SK-N-SH treated with all-trans-retinoic acid at 6 μM for 48 hours (cell line): ENCODE measurements at regions not wholly inside any gene's neighbourhood (a gene's known extent, or its start where the extent isn't known, plus 50 kb on each side); places are given as distances from the start of the nearest gene placed in this dataset.

ENCODE experiments used
- ATAC-seq: fragments of 200-7000 bp; cut with Tn5 transposase; 3 replicates; pipeline ENCODE4 v1.9.1; 2020; ENCODE audit warnings: mild to moderate bottlenecking, moderate library complexity
- ARNTL ChIP-seq: fragments of 450-650 bp; formaldehyde crosslinking; IDR thresholded peaks from 2 replicates; pipeline ENCODE4 v1.5.0; 2020; ENCODE audit warnings: low read depth, mild to moderate bottlenecking, moderate library complexity, borderline replicate concordance
- BACH2 ChIP-seq: fragments of 250-450 bp; sonication (Bioruptor Pico); IDR thresholded peaks from 2 replicates; pipeline ENCODE4 v1.9.0; 2021; ENCODE audit warnings: mild to moderate bottlenecking, borderline replicate concordance
- CSDC2 ChIP-seq: fragments of 250-450 bp; sonication (Bioruptor Pico); IDR thresholded peaks from 2 replicates; pipeline ENCODE4 v1.5.0; 2020; ENCODE audit warnings: mild to moderate bottlenecking, moderate library complexity
- ESRRG ChIP-seq: fragments of 250-450 bp; sonication (Bioruptor Pico); IDR thresholded peaks from 2 replicates; pipeline ENCODE4 v1.6.1; 2021; ENCODE audit warnings: mild to moderate bottlenecking
- GLIS3 ChIP-seq: fragments of 250-450 bp; sonication (Bioruptor Pico); IDR thresholded peaks from 2 replicates; pipeline ENCODE4 v1.5.0; 2020; ENCODE audit warnings: mild to moderate bottlenecking, moderate library complexity
- ISL1 ChIP-seq: fragments of 250-450 bp; sonication (Bioruptor Pico); IDR thresholded peaks from 2 replicates; pipeline ENCODE4 v2.1.2; 2022; ENCODE audit warnings: mild to moderate bottlenecking, moderate library complexity
- OSR1 ChIP-seq: fragments of 250-450 bp; sonication (Bioruptor Pico); IDR thresholded peaks from 2 replicates; pipeline ENCODE4 v1.8.0; 2022; ENCODE audit warnings: moderate library complexity, mild to moderate bottlenecking, inconsistent platforms
- PPARA ChIP-seq: fragments of 250-450 bp; sonication (Bioruptor Pico); IDR thresholded peaks from 2 replicates; pipeline ENCODE4 v1.5.0; 2020; ENCODE audit warnings: mild to moderate bottlenecking, borderline replicate concordance
- RARB ChIP-seq: fragments of 250-450 bp; sonication (Bioruptor Pico); IDR thresholded peaks from 2 replicates; pipeline ENCODE4 v1.8.0; 2021; ENCODE audit warnings: mild to moderate bottlenecking, moderate library complexity
- SNAI2 ChIP-seq: fragments of 250-450 bp; sonication (Bioruptor Pico); IDR thresholded peaks from 2 replicates; pipeline ENCODE4 v1.5.0; 2020; ENCODE audit warnings: mild to moderate bottlenecking, moderate library complexity
- TCF4 ChIP-seq: fragments of 250-450 bp; sonication (Bioruptor Pico); IDR thresholded peaks from 2 replicates; pipeline ENCODE4 v1.8.0; 2021; ENCODE audit warnings: mild to moderate bottlenecking, moderate library complexity, borderline replicate concordance
- TOX ChIP-seq: fragments of 250-450 bp; sonication (Bioruptor Pico); IDR thresholded peaks from 2 replicates; pipeline ENCODE4 v1.8.0; 2021; ENCODE audit warnings: mild to moderate bottlenecking, moderate library complexity, borderline replicate concordance
- ZC3H10 ChIP-seq: fragments of 250-450 bp; sonication (Bioruptor Pico); IDR thresholded peaks from 2 replicates; pipeline ENCODE4 v1.5.1; 2021; ENCODE audit warnings: mild to moderate bottlenecking, moderate library complexity
- ZFP3 ChIP-seq: fragments of 250-450 bp; sonication (Bioruptor Pico); IDR thresholded peaks from 2 replicates; pipeline ENCODE4 v1.5.0; 2020; ENCODE audit warnings: mild to moderate bottlenecking, moderate library complexity
- ZNF565 ChIP-seq: fragments of 450-650 bp; formaldehyde crosslinking; conservative IDR thresholded peaks from 2 replicates; pipeline ENCODE4 v1.5.0; 2020; ENCODE audit warnings: low read depth, mild to moderate bottlenecking, moderate library complexity
- ZNF70 ChIP-seq: fragments of 450-650 bp; formaldehyde crosslinking; IDR thresholded peaks from 2 replicates; pipeline ENCODE4 v1.5.0; 2020; ENCODE audit warnings: mild to moderate bottlenecking, moderate library complexity
- ZNF8 ChIP-seq: fragments of 450-650 bp; formaldehyde crosslinking; IDR thresholded peaks from 2 replicates; pipeline ENCODE4 v1.5.0; 2020; ENCODE audit warnings: mild to moderate bottlenecking, moderate library complexity
- TF ChIP-seq, protein P1 (sequence below): fragments of 250-450 bp; sonication (Bioruptor Pico); IDR thresholded peaks from 2 replicates; pipeline ENCODE4 v1.5.1; 2020; ENCODE audit warnings: low read depth, mild to moderate bottlenecking, moderate library complexity
- TF ChIP-seq, protein P2 (sequence below): fragments of 250-450 bp; sonication (Bioruptor Pico); IDR thresholded peaks from 2 replicates; pipeline ENCODE4 v1.8.0; 2021; ENCODE audit warnings: low read depth, mild to moderate bottlenecking, moderate library complexity, borderline replicate concordance
- TF ChIP-seq, protein P3 (sequence below): fragments of 250-450 bp; sonication (Bioruptor Pico); IDR thresholded peaks from 2 replicates; pipeline ENCODE4 v1.5.0; 2020; ENCODE audit warnings: mild to moderate bottlenecking, moderate library complexity
- TF ChIP-seq, protein P4 (sequence below): fragments of 250-450 bp; sonication (Bioruptor Pico); IDR thresholded peaks from 2 replicates; pipeline ENCODE4 v1.5.1; 2021; ENCODE audit warnings: mild to moderate bottlenecking, moderate library complexity
- TF ChIP-seq, protein P5 (sequence below): fragments of 250-450 bp; sonication (Bioruptor Pico); IDR thresholded peaks from 2 replicates; pipeline ENCODE4 v1.8.0; 2020; ENCODE audit warnings: mild to moderate bottlenecking, moderate library complexity, borderline replicate concordance

DNA sequence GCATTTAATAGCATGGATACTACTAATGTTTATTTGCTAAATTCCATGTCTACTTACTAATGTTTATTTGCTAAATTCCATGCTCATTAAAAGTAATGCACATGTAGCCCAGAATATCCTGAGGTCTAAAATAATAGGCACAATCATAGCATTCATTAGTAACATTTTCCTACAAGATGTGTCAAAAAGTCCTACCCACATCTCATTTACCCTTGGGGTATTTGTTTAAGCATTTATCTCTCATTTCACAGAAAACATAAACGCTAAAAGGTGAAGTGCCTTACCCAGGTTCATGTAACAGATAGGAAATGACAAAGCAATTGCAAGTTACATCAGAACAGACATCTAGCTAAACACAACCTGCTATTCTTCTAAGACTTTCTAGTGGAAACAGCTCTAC lies 457.1 kb downstream of the HACE1 start:
- no peak for ATAC-seq
- TF ChIP-seq, protein P1, sequence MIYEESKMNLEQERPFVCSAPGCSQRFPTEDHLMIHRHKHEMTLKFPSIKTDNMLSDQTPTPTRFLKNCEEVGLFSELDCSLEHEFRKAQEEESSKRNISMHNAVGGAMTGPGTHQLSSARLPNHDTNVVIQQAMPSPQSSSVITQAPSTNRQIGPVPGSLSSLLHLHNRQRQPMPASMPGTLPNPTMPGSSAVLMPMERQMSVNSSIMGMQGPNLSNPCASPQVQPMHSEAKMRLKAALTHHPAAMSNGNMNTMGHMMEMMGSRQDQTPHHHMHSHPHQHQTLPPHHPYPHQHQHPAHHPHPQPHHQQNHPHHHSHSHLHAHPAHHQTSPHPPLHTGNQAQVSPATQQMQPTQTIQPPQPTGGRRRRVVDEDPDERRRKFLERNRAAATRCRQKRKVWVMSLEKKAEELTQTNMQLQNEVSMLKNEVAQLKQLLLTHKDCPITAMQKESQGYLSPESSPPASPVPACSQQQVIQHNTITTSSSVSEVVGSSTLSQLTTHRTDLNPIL (CRISPR knock-in tag): no peak
- peak; percentile 27; the same call in 1 of the 2 replicates for TF ChIP-seq ISL1 (CRISPR knock-in tag)

DNA sequence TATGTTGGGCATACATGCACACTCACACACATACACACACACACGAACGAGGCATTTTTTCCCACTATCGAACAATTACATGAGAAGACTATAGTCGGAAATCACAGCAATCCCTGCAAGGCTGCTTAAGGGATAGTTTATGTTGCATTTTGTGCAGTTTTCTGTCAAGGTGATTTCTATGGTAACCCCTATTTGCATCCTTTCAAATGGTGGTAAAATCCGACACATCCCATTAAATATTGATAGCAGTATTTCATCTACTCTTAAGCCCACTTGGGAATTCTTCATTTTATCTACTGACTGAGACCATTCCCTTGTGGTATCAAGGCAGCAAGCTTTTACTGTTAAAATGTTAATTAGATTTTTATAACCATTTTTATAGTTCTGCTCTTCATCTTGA lies 457.8 kb downstream of the HACE1 start:
- TF ChIP-seq GLIS3 (CRISPR knock-in tag) (no peak), RARB (CRISPR knock-in tag) (no peak), ARNTL (no peak), ISL1 (CRISPR knock-in tag) (no peak), PPARA (CRISPR knock-in tag) (no peak), SNAI2 (CRISPR knock-in tag) (no peak), ZC3H10 (CRISPR knock-in tag) (no peak), BACH2 (CRISPR knock-in tag) (no peak), ZNF8 (CRISPR knock-in tag) (no peak), OSR1 (CRISPR knock-in tag) (no peak), ESRRG (CRISPR knock-in tag) (no peak), ZNF565 (CRISPR knock-in tag) (no peak), ZNF70 (CRISPR knock-in tag) (no peak), ZFP3 (no peak), TOX (CRISPR knock-in tag) (no peak), TCF4 (CRISPR knock-in tag) (no peak)
- TF ChIP-seq, protein P1 (CRISPR knock-in tag): no peak
- TF ChIP-seq, protein P2, sequence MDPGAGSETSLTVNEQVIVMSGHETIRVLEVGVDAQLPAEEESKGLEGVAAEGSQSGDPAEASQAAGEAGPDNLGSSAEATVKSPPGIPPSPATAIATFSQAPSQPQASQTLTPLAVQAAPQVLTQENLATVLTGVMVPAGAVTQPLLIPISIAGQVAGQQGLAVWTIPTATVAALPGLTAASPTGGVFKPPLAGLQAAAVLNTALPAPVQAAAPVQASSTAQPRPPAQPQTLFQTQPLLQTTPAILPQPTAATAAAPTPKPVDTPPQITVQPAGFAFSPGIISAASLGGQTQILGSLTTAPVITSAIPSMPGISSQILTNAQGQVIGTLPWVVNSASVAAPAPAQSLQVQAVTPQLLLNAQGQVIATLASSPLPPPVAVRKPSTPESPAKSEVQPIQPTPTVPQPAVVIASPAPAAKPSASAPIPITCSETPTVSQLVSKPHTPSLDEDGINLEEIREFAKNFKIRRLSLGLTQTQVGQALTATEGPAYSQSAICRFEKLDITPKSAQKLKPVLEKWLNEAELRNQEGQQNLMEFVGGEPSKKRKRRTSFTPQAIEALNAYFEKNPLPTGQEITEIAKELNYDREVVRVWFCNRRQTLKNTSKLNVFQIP (CRISPR knock-in tag): no peak
- TF ChIP-seq, protein P3, sequence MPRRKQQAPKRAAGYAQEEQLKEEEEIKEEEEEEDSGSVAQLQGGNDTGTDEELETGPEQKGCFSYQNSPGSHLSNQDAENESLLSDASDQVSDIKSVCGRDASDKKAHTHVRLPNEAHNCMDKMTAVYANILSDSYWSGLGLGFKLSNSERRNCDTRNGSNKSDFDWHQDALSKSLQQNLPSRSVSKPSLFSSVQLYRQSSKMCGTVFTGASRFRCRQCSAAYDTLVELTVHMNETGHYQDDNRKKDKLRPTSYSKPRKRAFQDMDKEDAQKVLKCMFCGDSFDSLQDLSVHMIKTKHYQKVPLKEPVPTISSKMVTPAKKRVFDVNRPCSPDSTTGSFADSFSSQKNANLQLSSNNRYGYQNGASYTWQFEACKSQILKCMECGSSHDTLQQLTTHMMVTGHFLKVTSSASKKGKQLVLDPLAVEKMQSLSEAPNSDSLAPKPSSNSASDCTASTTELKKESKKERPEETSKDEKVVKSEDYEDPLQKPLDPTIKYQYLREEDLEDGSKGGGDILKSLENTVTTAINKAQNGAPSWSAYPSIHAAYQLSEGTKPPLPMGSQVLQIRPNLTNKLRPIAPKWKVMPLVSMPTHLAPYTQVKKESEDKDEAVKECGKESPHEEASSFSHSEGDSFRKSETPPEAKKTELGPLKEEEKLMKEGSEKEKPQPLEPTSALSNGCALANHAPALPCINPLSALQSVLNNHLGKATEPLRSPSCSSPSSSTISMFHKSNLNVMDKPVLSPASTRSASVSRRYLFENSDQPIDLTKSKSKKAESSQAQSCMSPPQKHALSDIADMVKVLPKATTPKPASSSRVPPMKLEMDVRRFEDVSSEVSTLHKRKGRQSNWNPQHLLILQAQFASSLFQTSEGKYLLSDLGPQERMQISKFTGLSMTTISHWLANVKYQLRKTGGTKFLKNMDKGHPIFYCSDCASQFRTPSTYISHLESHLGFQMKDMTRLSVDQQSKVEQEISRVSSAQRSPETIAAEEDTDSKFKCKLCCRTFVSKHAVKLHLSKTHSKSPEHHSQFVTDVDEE (CRISPR knock-in tag): no peak
- TF ChIP-seq, protein P4, sequence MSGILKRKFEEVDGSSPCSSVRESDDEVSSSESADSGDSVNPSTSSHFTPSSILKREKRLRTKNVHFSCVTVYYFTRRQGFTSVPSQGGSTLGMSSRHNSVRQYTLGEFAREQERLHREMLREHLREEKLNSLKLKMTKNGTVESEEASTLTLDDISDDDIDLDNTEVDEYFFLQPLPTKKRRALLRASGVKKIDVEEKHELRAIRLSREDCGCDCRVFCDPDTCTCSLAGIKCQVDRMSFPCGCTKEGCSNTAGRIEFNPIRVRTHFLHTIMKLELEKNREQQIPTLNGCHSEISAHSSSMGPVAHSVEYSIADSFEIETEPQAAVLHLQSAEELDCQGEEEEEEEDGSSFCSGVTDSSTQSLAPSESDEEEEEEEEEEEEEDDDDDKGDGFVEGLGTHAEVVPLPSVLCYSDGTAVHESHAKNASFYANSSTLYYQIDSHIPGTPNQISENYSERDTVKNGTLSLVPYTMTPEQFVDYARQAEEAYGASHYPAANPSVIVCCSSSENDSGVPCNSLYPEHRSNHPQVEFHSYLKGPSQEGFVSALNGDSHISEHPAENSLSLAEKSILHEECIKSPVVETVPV (CRISPR knock-in tag): no peak
- TF ChIP-seq, all 23 proteins: peak for 0
- no peak for ATAC-seq

DNA sequence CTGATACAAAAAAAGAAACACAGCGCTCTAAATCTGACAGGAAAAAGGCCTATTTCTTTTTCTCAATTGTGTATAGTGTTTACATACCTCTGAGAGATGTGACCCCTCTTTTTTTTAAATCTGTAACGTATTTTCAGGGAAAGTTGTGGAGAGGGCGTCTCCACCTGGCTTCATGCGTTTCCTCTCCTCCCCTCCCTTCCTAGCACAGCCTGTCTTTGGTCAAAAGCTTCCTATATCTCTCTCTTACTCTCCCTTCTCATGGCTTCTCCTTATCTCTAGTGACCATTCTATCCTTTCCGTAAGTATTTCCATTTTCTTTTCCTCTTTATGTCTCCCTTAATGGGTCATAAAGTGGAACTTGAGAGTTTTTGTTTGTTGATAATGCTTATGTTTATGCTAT lies 458.9 kb downstream of the HACE1 start:
- TF ChIP-seq, protein P3 (CRISPR knock-in tag): no peak
- TF ChIP-seq ZC3H10 (CRISPR knock-in tag) (no peak), ZFP3 (no peak), ZNF565 (CRISPR knock-in tag) (no peak), ISL1 (CRISPR knock-in tag) (no peak), CSDC2 (CRISPR knock-in tag) (no peak), BACH2 (CRISPR knock-in tag) (no peak), PPARA (CRISPR knock-in tag) (no peak)
- TF ChIP-seq, protein P4 (CRISPR knock-in tag): no peak
- TF ChIP-seq, protein P5, sequence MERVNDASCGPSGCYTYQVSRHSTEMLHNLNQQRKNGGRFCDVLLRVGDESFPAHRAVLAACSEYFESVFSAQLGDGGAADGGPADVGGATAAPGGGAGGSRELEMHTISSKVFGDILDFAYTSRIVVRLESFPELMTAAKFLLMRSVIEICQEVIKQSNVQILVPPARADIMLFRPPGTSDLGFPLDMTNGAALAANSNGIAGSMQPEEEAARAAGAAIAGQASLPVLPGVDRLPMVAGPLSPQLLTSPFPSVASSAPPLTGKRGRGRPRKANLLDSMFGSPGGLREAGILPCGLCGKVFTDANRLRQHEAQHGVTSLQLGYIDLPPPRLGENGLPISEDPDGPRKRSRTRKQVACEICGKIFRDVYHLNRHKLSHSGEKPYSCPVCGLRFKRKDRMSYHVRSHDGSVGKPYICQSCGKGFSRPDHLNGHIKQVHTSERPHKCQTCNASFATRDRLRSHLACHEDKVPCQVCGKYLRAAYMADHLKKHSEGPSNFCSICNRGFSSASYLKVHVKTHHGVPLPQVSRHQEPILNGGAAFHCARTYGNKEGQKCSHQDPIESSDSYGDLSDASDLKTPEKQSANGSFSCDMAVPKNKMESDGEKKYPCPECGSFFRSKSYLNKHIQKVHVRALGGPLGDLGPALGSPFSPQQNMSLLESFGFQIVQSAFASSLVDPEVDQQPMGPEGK (CRISPR knock-in tag): no peak
- no peak for ATAC-seq
